GM23338 (cell line): ENCODE measurements at regions not wholly inside any gene's neighbourhood (a gene's known extent, or its start where the extent isn't known, plus 50 kb on each side); places are given as distances from the start of the nearest gene placed in this dataset.

Experiments
- EZH2 ChIP-seq: fragments of 200-600 bp; sonication (generic); IDR thresholded peaks from one replicate; pipeline ENCODE4 v1.8.0; 2017; ENCODE audit warnings: antibody characterized with exemption, mild to moderate bottlenecking, low read depth; ENCODE audit not compliant: unreplicated experiment
- EZH2phosphoT487 ChIP-seq: fragments of 200-600 bp; sonication (generic); IDR thresholded peaks from one replicate; pipeline ENCODE4 v1.8.1; 2018; ENCODE audit warnings: antibody characterized with exemption; ENCODE audit not compliant: unreplicated experiment
- POLR2AphosphoS5 ChIP-seq: IDR thresholded peaks from 2 replicates; pipeline ENCODE4 v1.6.1; 2016; ENCODE audit warnings: antibody characterized with exemption, low read depth
- TF ChIP-seq, protein P1 (sequence below): IDR thresholded peaks from one replicate; pipeline ENCODE4 v1.6.1; 2018; ENCODE audit warnings: antibody characterized with exemption; ENCODE audit not compliant: unreplicated experiment
- TF ChIP-seq, protein P2 (sequence below), 2 experiments: fragments of 200-600 bp in 1 of 2; sonication (generic) in 1 of 2; conservative IDR thresholded peaks; 2 replicates each; pipeline versions ENCODE4 v1.5.1 to v1.6.1; 2016 to 2017; ENCODE audit warnings: antibody characterized with exemption in 2 of 2, low read depth in 2 of 2, mild to moderate bottlenecking in 2 of 2, moderate library complexity in 1 of 2

DNA sequence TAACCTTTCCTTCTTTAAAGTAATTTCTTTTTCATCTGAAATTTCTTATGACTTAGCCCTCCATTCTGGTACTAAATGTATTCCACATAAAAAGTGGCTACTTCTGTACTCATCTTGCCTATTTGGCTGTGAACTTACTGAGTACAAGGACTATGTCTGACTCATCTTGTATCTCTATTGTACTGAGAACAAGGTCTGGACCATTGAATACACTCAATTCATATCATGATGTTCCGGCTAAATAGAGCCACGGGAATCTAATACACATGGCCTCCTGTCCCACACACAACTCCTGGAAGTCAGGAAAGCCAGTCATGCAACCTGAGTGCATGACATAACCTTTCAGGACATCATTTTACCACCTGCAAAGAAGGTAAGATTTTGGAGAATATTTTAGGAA lies 203.9 kb downstream of the PLK2 start:
- TF ChIP-seq EZH2 (no peak), POLR2AphosphoS5 (no peak), EZH2phosphoT487 (no peak)
- TF ChIP-seq, protein P1, sequence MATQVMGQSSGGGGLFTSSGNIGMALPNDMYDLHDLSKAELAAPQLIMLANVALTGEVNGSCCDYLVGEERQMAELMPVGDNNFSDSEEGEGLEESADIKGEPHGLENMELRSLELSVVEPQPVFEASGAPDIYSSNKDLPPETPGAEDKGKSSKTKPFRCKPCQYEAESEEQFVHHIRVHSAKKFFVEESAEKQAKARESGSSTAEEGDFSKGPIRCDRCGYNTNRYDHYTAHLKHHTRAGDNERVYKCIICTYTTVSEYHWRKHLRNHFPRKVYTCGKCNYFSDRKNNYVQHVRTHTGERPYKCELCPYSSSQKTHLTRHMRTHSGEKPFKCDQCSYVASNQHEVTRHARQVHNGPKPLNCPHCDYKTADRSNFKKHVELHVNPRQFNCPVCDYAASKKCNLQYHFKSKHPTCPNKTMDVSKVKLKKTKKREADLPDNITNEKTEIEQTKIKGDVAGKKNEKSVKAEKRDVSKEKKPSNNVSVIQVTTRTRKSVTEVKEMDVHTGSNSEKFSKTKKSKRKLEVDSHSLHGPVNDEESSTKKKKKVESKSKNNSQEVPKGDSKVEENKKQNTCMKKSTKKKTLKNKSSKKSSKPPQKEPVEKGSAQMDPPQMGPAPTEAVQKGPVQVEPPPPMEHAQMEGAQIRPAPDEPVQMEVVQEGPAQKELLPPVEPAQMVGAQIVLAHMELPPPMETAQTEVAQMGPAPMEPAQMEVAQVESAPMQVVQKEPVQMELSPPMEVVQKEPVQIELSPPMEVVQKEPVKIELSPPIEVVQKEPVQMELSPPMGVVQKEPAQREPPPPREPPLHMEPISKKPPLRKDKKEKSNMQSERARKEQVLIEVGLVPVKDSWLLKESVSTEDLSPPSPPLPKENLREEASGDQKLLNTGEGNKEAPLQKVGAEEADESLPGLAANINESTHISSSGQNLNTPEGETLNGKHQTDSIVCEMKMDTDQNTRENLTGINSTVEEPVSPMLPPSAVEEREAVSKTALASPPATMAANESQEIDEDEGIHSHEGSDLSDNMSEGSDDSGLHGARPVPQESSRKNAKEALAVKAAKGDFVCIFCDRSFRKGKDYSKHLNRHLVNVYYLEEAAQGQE: no peak
- TF ChIP-seq, protein P2, sequence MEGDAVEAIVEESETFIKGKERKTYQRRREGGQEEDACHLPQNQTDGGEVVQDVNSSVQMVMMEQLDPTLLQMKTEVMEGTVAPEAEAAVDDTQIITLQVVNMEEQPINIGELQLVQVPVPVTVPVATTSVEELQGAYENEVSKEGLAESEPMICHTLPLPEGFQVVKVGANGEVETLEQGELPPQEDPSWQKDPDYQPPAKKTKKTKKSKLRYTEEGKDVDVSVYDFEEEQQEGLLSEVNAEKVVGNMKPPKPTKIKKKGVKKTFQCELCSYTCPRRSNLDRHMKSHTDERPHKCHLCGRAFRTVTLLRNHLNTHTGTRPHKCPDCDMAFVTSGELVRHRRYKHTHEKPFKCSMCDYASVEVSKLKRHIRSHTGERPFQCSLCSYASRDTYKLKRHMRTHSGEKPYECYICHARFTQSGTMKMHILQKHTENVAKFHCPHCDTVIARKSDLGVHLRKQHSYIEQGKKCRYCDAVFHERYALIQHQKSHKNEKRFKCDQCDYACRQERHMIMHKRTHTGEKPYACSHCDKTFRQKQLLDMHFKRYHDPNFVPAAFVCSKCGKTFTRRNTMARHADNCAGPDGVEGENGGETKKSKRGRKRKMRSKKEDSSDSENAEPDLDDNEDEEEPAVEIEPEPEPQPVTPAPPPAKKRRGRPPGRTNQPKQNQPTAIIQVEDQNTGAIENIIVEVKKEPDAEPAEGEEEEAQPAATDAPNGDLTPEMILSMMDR (conservative IDR thresholded peaks at IDR 0.05; ENCODE audit: low read depth in 2 of 2): no peak
